Loucy (cell line): ENCODE measurements at regions not wholly inside any gene's neighbourhood (a gene's known extent, or its start where the extent isn't known, plus 50 kb on each side); places are given as distances from the start of the nearest gene placed in this dataset.

ENCODE experiments used
- H2AFZ ChIP-seq: fragments of 200-600 bp; sonication (generic); 2 replicates; pipeline ENCODE4 v1.6.0; 2016; ENCODE audit warnings: antibody characterized with exemption, mild to moderate bottlenecking, low read length, moderate library complexity
- H3F3A ChIP-seq: fragments of 200-600 bp; 2 replicates; pipeline ENCODE4 v1.6.0; 2016; ENCODE audit warnings: antibody characterized with exemption, low read depth, mild to moderate bottlenecking
- H3K27me3 ChIP-seq: fragments of 200-600 bp; sonication (generic); 2 replicates; pipeline ENCODE4 v1.6.1; 2014; ENCODE audit warnings: low read length, mild to moderate bottlenecking; ENCODE audit not compliant: insufficient read depth, poor library complexity, severe bottlenecking
- H3K36me3 ChIP-seq: fragments of 200-600 bp; sonication (generic); 2 replicates; pipeline ENCODE4 v1.6.1; 2016; ENCODE audit warnings: low read length; ENCODE audit not compliant: insufficient read depth
- H3K4me1 ChIP-seq: fragments of 200-600 bp; sonication (generic); 2 replicates; pipeline ENCODE4 v1.5.1; 2014; ENCODE audit warnings: low read length, mild to moderate bottlenecking; ENCODE audit not compliant: insufficient read depth, poor library complexity, severe bottlenecking
- H3K4me2 ChIP-seq: fragments of 200-600 bp; sonication (generic); 2 replicates; pipeline ENCODE4 v1.6.0; 2014; ENCODE audit warnings: antibody characterized with exemption, low read length, low read depth, mild to moderate bottlenecking; ENCODE audit not compliant: poor library complexity, severe bottlenecking
- H3K4me3 ChIP-seq: fragments of 200-600 bp; sonication (generic); 2 replicates; pipeline ENCODE4 v1.5.1; 2014; ENCODE audit warnings: low read length, mild to moderate bottlenecking, mixed read lengths; ENCODE audit not compliant: poor library complexity, severe bottlenecking
- H3K79me2 ChIP-seq: fragments of 200-600 bp; sonication (generic); 2 replicates; pipeline ENCODE4 v1.6.1; 2014; ENCODE audit warnings: low read length; ENCODE audit not compliant: insufficient read depth
- H3K9ac ChIP-seq: fragments of 200-600 bp; sonication (generic); 2 replicates; pipeline ENCODE4 v1.6.0; 2014; ENCODE audit warnings: mild to moderate bottlenecking, low read depth, low read length, moderate library complexity; ENCODE audit not compliant: poor library complexity, severe bottlenecking
- H3K9me2 ChIP-seq: fragments of 200-600 bp; sonication (generic); replicated peaks from 2 replicates; pipeline ENCODE4 v1.6.1; 2016; ENCODE audit warnings: low read depth, low read length, mixed read lengths
- H3K9me3 ChIP-seq: fragments of 200-600 bp; sonication (generic); 2 replicates; pipeline ENCODE4 v1.6.1; 2014; ENCODE audit warnings: mild to moderate bottlenecking, antibody characterized with exemption, low read length, low read depth; ENCODE audit not compliant: insufficient read depth
- H4K20me1 ChIP-seq: fragments of 200-600 bp; sonication (generic); 2 replicates; pipeline ENCODE4 v1.6.0; 2014; ENCODE audit warnings: antibody characterized with exemption, low read length, mild to moderate bottlenecking; ENCODE audit not compliant: insufficient read depth, poor library complexity, severe bottlenecking
- EZH2phosphoT487 ChIP-seq: fragments of 200-600 bp; IDR thresholded peaks from 2 replicates; pipeline ENCODE4 v1.6.1; 2018; ENCODE audit warnings: antibody characterized with exemption, mild to moderate bottlenecking, moderate library complexity, borderline replicate concordance
- TF ChIP-seq, protein P1 (sequence below): fragments of 200-600 bp; sonication (generic); conservative IDR thresholded peaks from 2 replicates; pipeline ENCODE4 v1.5.1; 2014; ENCODE audit warnings: mild to moderate bottlenecking, antibody characterized with exemption, low read length

DNA sequence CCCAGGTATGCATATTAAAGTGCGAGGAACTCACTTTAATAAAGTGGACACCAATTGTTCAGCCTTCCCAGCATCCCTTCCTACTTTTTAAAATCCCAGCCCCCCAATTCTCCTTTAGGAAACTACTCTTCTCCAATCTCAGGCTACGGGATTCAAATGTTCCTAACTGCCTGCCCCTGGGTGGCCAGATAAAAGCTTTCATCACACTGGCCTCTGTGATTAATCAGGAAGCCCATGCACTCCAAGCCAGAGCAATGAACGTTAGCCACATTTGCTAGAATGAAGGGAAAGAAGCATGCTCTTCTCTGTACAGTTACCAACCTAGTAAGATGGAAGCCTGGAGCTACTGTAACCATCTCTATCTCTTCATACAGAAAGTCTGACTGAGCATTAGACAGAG, 250.3 kb upstream of the UBE2E2 start:
- H3K4me2 ChIP-seq: no peak overlapping the region

GRCh38 chr3:22959593-22959992, 243.5 kb upstream of the UBE2E2 start:
- Histone ChIP-seq H3F3A (no peaks in the 10 kb centered on the region), H3K4me3 (no peak overlapping the region), H3K9me2 (no peaks in the 10 kb centered on the region), H4K20me1 (no peaks in the 10 kb centered on the region), H3K9me3 (no peaks in the 10 kb centered on the region), H3K4me1 (no peaks in the 10 kb centered on the region), H3K36me3 (no peaks in the 10 kb centered on the region), H2AFZ (peak overlapping the region; percentile 51; the same call in 1 of the 2 replicates), H3K9ac (no peak overlapping the region), H3K4me2 (no peak overlapping the region), H3K27me3 (no peaks in the 10 kb centered on the region), H3K79me2 (no peaks in the 10 kb centered on the region)
- TF ChIP-seq, protein P1, sequence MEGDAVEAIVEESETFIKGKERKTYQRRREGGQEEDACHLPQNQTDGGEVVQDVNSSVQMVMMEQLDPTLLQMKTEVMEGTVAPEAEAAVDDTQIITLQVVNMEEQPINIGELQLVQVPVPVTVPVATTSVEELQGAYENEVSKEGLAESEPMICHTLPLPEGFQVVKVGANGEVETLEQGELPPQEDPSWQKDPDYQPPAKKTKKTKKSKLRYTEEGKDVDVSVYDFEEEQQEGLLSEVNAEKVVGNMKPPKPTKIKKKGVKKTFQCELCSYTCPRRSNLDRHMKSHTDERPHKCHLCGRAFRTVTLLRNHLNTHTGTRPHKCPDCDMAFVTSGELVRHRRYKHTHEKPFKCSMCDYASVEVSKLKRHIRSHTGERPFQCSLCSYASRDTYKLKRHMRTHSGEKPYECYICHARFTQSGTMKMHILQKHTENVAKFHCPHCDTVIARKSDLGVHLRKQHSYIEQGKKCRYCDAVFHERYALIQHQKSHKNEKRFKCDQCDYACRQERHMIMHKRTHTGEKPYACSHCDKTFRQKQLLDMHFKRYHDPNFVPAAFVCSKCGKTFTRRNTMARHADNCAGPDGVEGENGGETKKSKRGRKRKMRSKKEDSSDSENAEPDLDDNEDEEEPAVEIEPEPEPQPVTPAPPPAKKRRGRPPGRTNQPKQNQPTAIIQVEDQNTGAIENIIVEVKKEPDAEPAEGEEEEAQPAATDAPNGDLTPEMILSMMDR: no peak
- no peak for TF ChIP-seq EZH2phosphoT487

More for the DNA sequence above, 250.3 kb upstream of the UBE2E2 start:
- Histone ChIP-seq H3K4me3 (no peak overlapping the region), H4K20me1 (no peaks in the 10 kb centered on the region), H3K36me3 (no peaks in the 10 kb centered on the region), H3K9me3 (no peaks in the 10 kb centered on the region), H3K79me2 (no peaks in the 10 kb centered on the region), H3K9me2 (no peaks in the 10 kb centered on the region), H3K9ac (no peak overlapping the region), H3K27me3 (no peaks in the 10 kb centered on the region), H3K4me1 (no peaks in the 10 kb centered on the region), H2AFZ (no peak overlapping the region), H3F3A (no peaks in the 10 kb centered on the region)
- TF ChIP-seq EZH2phosphoT487: no peak
- TF ChIP-seq, protein P1: no peak

- TF ChIP-seq, protein P1: peak; percentile 83
- TF ChIP-seq EZH2phosphoT487: no peak
- Histone ChIP-seq H3K36me3 (no peaks in the 10 kb centered on the region), H3K4me1 (no peaks in the 10 kb centered on the region), H3K4me3 (no peak overlapping the region), H3K9me3 (no peaks in the 10 kb centered on the region), H3K27me3 (no peaks in the 10 kb centered on the region), H3K4me2 (no peak overlapping the region), H3K9me2 (no peaks in the 10 kb centered on the region), H3F3A (no peaks in the 10 kb centered on the region), H3K79me2 (no peaks in the 10 kb centered on the region), H2AFZ (0 out of 2 replicates have a peak overlapping the region, but pooled peaks have one; percentile 51), H4K20me1 (no peaks in the 10 kb centered on the region), H3K9ac (no peak overlapping the region)
Observed at GRCh38 chr3:22960105-22960984, 242.8 kb upstream of the UBE2E2 start.
